Neuronal stem cell (in vitro differentiated cells): ENCODE measurements at regions not wholly inside any gene's neighbourhood (a gene's known extent, or its start where the extent isn't known, plus 50 kb on each side); places are given as distances from the start of the nearest gene placed in this dataset.

Source experiments
- DNase-seq: peaks from one replicate; pipeline ENCODE4 v3.0.0-alpha.2; 2013; ENCODE audit warnings: low spot score
- H2AFZ ChIP-seq: one replicate; pipeline ENCODE4 v1.6.1; 2013; ENCODE audit warnings: mild to moderate bottlenecking, low read length, inconsistent platforms
- H2AK5ac ChIP-seq: 2 replicates; pipeline ENCODE4 v1.6.1; 2013; ENCODE audit warnings: low read depth, mild to moderate bottlenecking, inconsistent platforms, low read length, moderate library complexity, mixed read lengths
- H2BK120ac ChIP-seq: 2 replicates; pipeline ENCODE4 v1.6.1; 2013; ENCODE audit warnings: low read depth, mild to moderate bottlenecking, inconsistent platforms, low read length, moderate library complexity, mixed read lengths
- H2BK12ac ChIP-seq: one replicate; pipeline ENCODE4 v1.6.1; 2013; ENCODE audit warnings: low read length, inconsistent platforms
- H2BK15ac ChIP-seq: 2 replicates; pipeline ENCODE4 v1.6.1; 2013; ENCODE audit warnings: mild to moderate bottlenecking, low read length, inconsistent platforms, mixed read lengths
- H2BK5ac ChIP-seq: one replicate; pipeline ENCODE4 v1.6.1; 2013; ENCODE audit warnings: inconsistent platforms, mild to moderate bottlenecking, low read length, moderate library complexity
- H3K14ac ChIP-seq: one replicate; pipeline ENCODE4 v1.6.1; 2013; ENCODE audit warnings: low read length, inconsistent platforms
- H3K18ac ChIP-seq: 2 replicates; pipeline ENCODE4 v1.6.1; 2013; ENCODE audit warnings: low read length, inconsistent platforms
- H3K23ac ChIP-seq: 2 replicates; pipeline ENCODE4 v1.6.1; 2013; ENCODE audit warnings: low read depth, mild to moderate bottlenecking, mixed read lengths, low read length, inconsistent platforms; ENCODE audit not compliant: poor library complexity
- H3K27ac ChIP-seq: replicated peaks from 3 replicates; pipeline ENCODE4 v1.5.1; 2013; ENCODE audit warnings: low read length, inconsistent platforms
- H3K27me3 ChIP-seq, 3 experiments: 2 replicates each; pipeline ENCODE4 v1.6.1; 2013; ENCODE audit warnings: low read length in 3 of 3, mild to moderate bottlenecking in 2 of 3, inconsistent platforms in 1 of 3, low read depth in 1 of 3, mixed read lengths in 1 of 3, moderate library complexity in 1 of 3; ENCODE audit not compliant: control insufficient read depth in 3 of 3, insufficient read depth in 3 of 3
- H3K36me3 ChIP-seq, 2 donors: replicated peaks in 1 of 2; 2 replicates each; pipeline ENCODE4 v1.6.1; 2013; ENCODE audit warnings: low read length in 2 of 2; ENCODE audit not compliant: control insufficient read depth in 2 of 2, insufficient read depth in 2 of 2
- H3K4ac ChIP-seq: 2 replicates; pipeline ENCODE4 v1.6.1; 2013; ENCODE audit warnings: inconsistent platforms, mild to moderate bottlenecking, low read length, moderate library complexity
- H3K4me1 ChIP-seq, 2 donors: 1 replicate in 1 of 2; 2 replicates in 1 of 2; pipeline ENCODE4 v1.6.1; 2013; ENCODE audit warnings: low read length in 2 of 2, low read depth in 1 of 2; ENCODE audit not compliant: control insufficient read depth in 2 of 2, insufficient read depth in 1 of 2
- H3K4me2 ChIP-seq: one replicate; pipeline ENCODE4 v1.6.1; 2013; ENCODE audit warnings: mild to moderate bottlenecking, low read length, inconsistent platforms; ENCODE audit not compliant: insufficient read depth, poor library complexity, severe bottlenecking
- H3K4me3 ChIP-seq, 2 donors: 2 replicates each; pipeline ENCODE4 v1.5.1; 2013; ENCODE audit warnings: low read length in 2 of 2, mild to moderate bottlenecking in 2 of 2, inconsistent platforms in 1 of 2, moderate library complexity in 1 of 2
- H3K79me1 ChIP-seq: one replicate; pipeline ENCODE4 v1.6.1; 2013; ENCODE audit warnings: low read depth, mild to moderate bottlenecking, inconsistent platforms, low read length, moderate library complexity
- H3K9ac ChIP-seq: one replicate; pipeline ENCODE4 v1.6.1; 2013; ENCODE audit warnings: mild to moderate bottlenecking, low read depth, low read length, inconsistent platforms; ENCODE audit not compliant: poor library complexity
- H3K9me3 ChIP-seq, 2 donors: replicated peaks in 1 of 2; 2 replicates each; pipeline versions ENCODE3 to v1.6.1; 2013; ENCODE audit warnings: low read length in 2 of 2, mild to moderate bottlenecking in 2 of 2, inconsistent platforms in 1 of 2, low read depth in 1 of 2, mixed read lengths in 1 of 2, moderate library complexity in 1 of 2; ENCODE audit not compliant: control insufficient read depth in 2 of 2, insufficient read depth in 1 of 2
- H4K8ac ChIP-seq: one replicate; pipeline ENCODE4 v1.6.1; 2013; ENCODE audit warnings: low read depth, mild to moderate bottlenecking, inconsistent platforms, low read length, moderate library complexity
- H4K91ac ChIP-seq: one replicate; pipeline ENCODE4 v1.6.1; 2013; ENCODE audit warnings: low read length, low read depth, mild to moderate bottlenecking, inconsistent platforms; ENCODE audit not compliant: poor library complexity
- WGBS, 2 donors: extraction: QIAGEN DNeasy Blood & Tissue Kit; methylation state at CpG; one replicate each; pipeline ENCODE4 v1.1.7; 2013; ENCODE audit warnings: missing lambda C conversion rate in 2 of 2, mixed read lengths in 1 of 2; ENCODE audit not compliant: insufficient read length in 2 of 2, insufficient replicate concordance in 1 of 2; ENCODE audit errors: extremely low coverage in 2 of 2; 5-methylcytosine and 5-hydroxymethylcytosine counted together

GRCh38 chr5:152488869-152489268 lies 83.8 kb upstream of the NMUR2 start:
- Histone ChIP-seq H3K4me3 (no peak overlapping the region), H2BK120ac (no peak overlapping the region), H3K14ac (no peak overlapping the region), H3K18ac (no peak overlapping the region), H2AK5ac (no peak overlapping the region), H3K36me3 (no peaks in the 10 kb centered on the region), H3K27ac (no peak overlapping the region), H2BK5ac (no peak overlapping the region), H3K4me1 (no peaks in the 10 kb centered on the region), H3K27me3 (no peaks in the 10 kb centered on the region), H3K9ac (no peak overlapping the region), H3K4me2 (no peak overlapping the region), H3K9me3 (no peaks in the 10 kb centered on the region), H3K4ac (no peak overlapping the region), H3K23ac (no peak overlapping the region), H3K79me1 (no peaks in the 10 kb centered on the region), H4K8ac (no peak overlapping the region), H2AFZ (no peak overlapping the region), H2BK12ac (no peak overlapping the region), H2BK15ac (no peak overlapping the region), H4K91ac (no peak overlapping the region)
- WGBS, 2 donors, result no CpG with 5 or more reads among the region's 2 CpGs
- DNase-seq, result no peak

GRCh38 chr5:152499814-152500535 lies 94.9 kb upstream of the NMUR2 start:
- H3K18ac ChIP-seq, result no peak overlapping the region
- no peak overlapping the region for H3K4me3 ChIP-seq
- no peak overlapping the region for H2BK5ac ChIP-seq
- H3K14ac ChIP-seq, result no peak overlapping the region
- no CpG with 5 or more reads among the region's 4 CpGs for WGBS, 2 donors
- no peaks in the 10 kb centered on the region for H3K36me3 ChIP-seq
- no peak overlapping the region for H4K8ac ChIP-seq
- H3K79me1 ChIP-seq, result no peaks in the 10 kb centered on the region
- H2AFZ ChIP-seq, result no peak overlapping the region
- no peaks in the 10 kb centered on the region for H3K27me3 ChIP-seq
- H2AK5ac ChIP-seq, result no peak overlapping the region
- no peak overlapping the region for H2BK120ac ChIP-seq
- H3K23ac ChIP-seq, result no peak overlapping the region
- no peak overlapping the region for H4K91ac ChIP-seq
- H3K27ac ChIP-seq, result no peak overlapping the region
- no peak overlapping the region for H3K9ac ChIP-seq
- no peaks in the 10 kb centered on the region for H3K9me3 ChIP-seq
- H2BK15ac ChIP-seq, result no peak overlapping the region
- H2BK12ac ChIP-seq, result no peak overlapping the region
- DNase-seq, result no peak
- no peaks in the 10 kb centered on the region for H3K4me1 ChIP-seq
- H3K4ac ChIP-seq, result no peak overlapping the region
- no peak overlapping the region for H3K4me2 ChIP-seq

- WGBS, 2 donors, result no CpG with 5 or more reads among the region's 2 CpGs
- H2BK5ac ChIP-seq, result no peak overlapping the region
- H3K79me1 ChIP-seq, result no peaks in the 10 kb centered on the region
- H3K9ac ChIP-seq, result no peak overlapping the region
- DNase-seq, result no peak
- H3K4me1 ChIP-seq, result no peaks in the 10 kb centered on the region
- H3K18ac ChIP-seq, result no peak overlapping the region
- no peak overlapping the region for H4K91ac ChIP-seq
- H2BK15ac ChIP-seq, result no peak overlapping the region
- H2AFZ ChIP-seq, result no peak overlapping the region
- H2BK12ac ChIP-seq, result no peak overlapping the region
- no peak overlapping the region for H2BK120ac ChIP-seq
- no peak overlapping the region for H2AK5ac ChIP-seq
- no peak overlapping the region for H3K4me3 ChIP-seq
- no peak overlapping the region for H3K23ac ChIP-seq
- no peaks in the 10 kb centered on the region for H3K36me3 ChIP-seq
- H3K27ac ChIP-seq, result no peak overlapping the region
- no peak overlapping the region for H3K4ac ChIP-seq
- no peak overlapping the region for H4K8ac ChIP-seq
- no peak overlapping the region for H3K4me2 ChIP-seq
- H3K9me3 ChIP-seq, result no peaks in the 10 kb centered on the region
- no peaks in the 10 kb centered on the region for H3K27me3 ChIP-seq
- no peak overlapping the region for H3K14ac ChIP-seq
These were observed 96.2 kb upstream of the NMUR2 start for GRCh38 chr5:152501294-152501693.

- H2BK5ac ChIP-seq, result no peak overlapping the region
- H3K4me2 ChIP-seq, result no peak overlapping the region
- H3K4me3 ChIP-seq, result no peak overlapping the region
- H2BK120ac ChIP-seq, result no peak overlapping the region
- no peak overlapping the region for H3K14ac ChIP-seq
- no peak overlapping the region for H2AK5ac ChIP-seq
- no peak overlapping the region for H3K9ac ChIP-seq
- no peak overlapping the region for H3K4ac ChIP-seq
- H3K23ac ChIP-seq, result no peak overlapping the region
- no peak overlapping the region for H4K8ac ChIP-seq
- DNase-seq, result no peak
- no peaks in the 10 kb centered on the region for H3K36me3 ChIP-seq
- no peaks in the 10 kb centered on the region for H3K4me1 ChIP-seq
- no peak overlapping the region for H3K27ac ChIP-seq
- H4K91ac ChIP-seq, result no peak overlapping the region
- H2BK15ac ChIP-seq, result no peak overlapping the region
- H3K27me3 ChIP-seq, result no peaks in the 10 kb centered on the region
- H2AFZ ChIP-seq, result no peak overlapping the region
- no peaks in the 10 kb centered on the region for H3K79me1 ChIP-seq
- H2BK12ac ChIP-seq, result no peak overlapping the region
- H3K9me3 ChIP-seq, result no peaks in the 10 kb centered on the region
- no CpG with 5 or more reads among the region's 3 CpGs for WGBS, 2 donors
- H3K18ac ChIP-seq, result peak overlapping the region; percentile 3
These were observed 98.1 kb upstream of the NMUR2 start for GRCh38 chr5:152503206-152503605.
